ELR (cell line): ENCODE measurements at regions not wholly inside any gene's neighbourhood (a gene's known extent, or its start where the extent isn't known, plus 50 kb on each side); places are given as distances from the start of the nearest gene placed in this dataset.

Experiments used
- DNase-seq: peaks from one replicate; pipeline ENCODE4 v3.0.0-alpha.2; 2015; ENCODE audit warnings: low read depth

DNA sequence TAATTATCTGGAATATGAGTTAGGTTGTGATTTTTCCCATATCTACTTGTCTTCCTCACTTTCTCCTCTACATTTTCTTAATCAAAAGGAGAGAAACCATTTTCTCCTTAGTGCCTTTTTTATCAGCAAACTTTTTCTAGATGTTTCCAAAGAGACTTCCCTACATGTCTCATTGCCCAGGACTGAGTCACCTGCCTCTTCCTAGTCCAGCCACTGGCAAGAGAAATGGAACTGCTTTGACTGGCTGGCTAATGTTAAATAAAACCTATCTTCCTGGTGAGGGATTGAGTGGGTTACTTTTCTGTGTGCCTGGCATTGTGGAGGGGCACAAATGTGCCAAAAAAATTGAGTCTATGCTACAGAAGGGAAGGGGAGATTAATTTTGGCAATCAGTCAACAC is 52.1 kb upstream of the CD5L start:
- peak; percentile 4 for DNase-seq

DNA sequence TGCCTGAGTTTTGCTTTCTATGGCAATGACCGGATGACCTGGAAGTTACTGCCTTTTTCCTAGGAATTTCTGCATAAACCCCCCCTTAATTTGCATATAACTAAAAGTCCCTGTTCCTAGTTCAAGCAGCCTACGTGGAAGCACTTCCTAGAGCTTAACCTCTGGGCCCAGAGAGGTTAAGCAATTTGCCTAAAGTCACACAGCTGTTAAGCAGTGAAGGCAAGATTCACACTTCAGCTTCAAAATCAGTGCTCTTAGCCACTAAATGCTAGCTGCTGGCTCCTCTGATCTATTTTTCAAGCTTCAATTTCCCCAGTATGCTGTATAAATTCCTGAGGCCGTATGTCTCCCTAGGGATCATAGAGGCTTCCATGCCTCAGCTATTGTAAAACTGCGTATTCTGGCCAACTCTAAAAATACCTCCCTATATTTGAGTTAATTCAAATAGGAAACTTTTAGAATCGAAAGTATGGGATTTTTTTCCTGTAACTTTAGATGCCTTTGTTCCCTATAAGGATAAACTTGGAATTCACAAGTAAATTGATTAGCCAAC is 53.1 kb upstream of the CD5L start:
- no peak for DNase-seq

DNA sequence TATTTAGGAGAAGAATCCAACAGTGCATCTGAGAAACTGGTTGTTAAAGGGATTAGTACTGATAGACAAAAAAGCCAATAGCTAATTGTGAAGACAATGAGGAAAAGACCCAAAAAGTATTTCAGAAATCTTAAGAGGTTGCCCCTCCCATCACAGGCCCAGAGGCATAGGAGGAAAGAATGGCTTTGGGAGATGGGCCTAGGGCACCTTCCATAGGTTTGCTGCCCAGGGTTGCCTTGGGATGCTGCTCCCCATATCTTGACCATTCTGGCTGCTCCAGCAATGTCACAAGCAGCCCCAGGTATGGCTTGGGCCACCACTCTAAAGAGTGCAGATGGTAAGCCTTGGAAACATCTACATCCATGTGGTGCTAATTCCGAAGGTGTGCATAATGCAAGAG is 68.7 kb upstream of the CD5L start:
- DNase-seq: no peak

DNA sequence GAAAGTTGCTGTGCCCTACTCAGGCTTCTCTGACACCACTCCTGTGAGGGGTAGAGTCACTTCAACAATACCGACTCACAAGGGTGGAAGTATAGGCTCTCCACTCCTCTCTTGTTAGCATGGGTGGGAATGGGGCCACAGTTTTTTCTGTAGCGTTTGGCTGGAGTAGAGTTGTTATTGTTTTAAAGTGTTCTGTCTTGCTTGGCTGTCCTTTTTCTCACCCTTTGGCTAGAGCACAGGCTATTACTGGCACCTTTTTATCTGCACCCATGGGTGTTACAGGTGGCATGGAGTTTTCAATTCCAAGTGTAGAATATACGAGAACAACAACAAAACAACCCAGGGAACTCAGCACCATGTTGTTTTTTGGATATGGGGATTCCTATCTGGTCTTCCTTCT is 74.3 kb upstream of the CD5L start:
- no peak for DNase-seq

DNA sequence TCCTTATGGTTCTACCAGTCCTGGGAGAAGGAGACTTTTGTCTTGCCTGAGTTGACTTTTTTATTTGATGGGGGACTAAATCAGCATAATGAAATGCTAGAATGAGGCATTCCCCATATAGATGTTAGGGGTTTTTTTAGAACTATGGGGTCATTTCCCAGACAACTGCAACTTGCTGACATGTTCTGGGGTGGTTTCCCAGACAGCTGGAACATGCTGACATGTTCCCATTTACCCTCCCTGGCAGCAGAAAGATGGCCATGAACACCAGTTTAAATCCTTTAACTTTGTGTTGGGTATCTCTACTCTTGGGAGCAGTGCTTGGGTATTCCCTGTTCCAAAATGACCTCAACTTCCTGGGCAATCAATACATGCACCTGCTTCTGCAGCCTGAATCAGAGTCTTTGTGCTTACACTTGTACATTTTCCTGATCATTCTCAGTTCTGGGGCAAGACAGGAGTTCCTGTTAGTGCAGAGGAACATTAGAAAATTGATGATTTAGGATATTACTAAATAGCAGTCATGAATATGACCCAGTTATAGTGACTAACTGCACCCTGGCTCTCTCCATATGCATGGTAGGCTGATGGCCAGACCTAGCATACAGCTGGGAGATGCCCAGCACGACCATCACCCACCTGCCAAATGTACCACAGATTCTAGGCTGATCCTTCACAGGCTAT is 75.4 kb upstream of the CD5L start:
- DNase-seq: no peak

DNA sequence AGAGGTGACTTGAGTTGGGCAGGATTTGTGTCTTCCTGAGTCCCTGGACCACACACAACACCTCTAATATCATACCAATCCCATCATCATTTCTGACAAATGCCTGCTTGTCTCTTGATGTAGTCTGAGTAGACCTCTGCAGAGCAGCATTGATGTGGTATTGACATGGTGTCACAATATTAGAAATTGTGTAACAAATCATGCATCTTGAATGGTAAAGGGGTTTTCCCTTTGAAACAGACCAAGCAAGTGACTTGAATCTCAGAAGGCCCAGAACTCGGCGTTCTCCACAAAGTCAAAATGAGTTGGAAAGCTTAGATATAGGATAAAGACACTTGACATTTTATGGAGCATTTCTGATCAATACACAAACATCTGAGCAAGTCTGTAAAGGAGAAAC is 72.7 kb upstream of the KIRREL1 start:
- no peak for DNase-seq

DNA sequence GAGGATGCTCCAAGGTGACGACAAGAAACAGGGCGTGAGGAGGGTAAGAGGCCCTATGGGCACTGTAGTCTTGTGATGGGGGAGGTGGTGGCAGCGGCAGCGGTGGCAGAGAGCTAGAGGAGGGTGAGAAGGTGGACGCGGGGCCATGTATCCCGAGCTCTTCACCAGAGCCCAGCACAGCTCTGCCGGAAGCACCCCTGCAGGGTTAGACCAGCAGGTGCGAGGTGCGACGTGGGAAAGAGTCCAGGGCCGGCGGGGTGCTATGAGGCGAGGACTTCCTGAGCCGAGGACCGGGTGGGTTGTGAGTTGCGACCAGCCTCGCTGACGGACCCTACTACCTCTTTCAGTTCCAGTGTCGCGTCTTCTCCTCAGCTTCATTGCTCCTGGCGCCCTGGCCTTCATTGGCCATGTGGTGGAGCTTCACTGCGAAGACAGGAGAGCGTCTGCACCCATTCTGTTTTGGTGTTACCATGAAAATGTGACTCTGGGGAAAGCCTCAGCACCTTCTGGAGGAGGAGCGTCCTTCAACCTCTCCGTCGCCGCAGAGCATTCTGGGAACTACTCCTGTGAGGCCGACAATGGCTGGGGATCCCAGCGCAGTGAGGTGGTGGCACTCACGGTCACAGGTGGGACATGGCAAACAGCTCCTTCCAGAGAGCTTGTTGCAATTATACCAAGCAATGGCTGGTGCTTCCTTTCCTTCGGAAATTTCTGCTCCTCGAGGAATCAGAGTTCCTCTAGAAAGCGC is 67.9 kb upstream of the KIRREL1 start:
- DNase-seq: no peak

DNA sequence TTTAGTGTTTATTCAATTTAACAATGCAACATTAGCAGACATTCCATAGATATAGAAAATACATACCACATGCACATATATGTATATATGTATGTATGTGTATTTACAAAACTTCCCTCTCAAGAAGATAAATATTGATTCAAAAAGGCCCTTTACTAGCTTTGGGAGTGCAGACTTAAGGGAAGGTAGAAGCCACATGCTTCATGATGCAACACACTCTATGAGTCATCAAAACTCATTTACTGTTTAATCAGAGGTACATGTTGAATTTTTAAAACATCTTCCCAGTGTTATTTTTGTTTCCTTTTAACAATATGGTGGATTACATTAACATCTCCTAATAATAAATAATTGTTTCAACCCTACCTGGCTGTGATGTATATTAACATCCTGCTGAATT is 61.4 kb upstream of the KIRREL1 start:
- peak; percentile 54 for DNase-seq

DNA sequence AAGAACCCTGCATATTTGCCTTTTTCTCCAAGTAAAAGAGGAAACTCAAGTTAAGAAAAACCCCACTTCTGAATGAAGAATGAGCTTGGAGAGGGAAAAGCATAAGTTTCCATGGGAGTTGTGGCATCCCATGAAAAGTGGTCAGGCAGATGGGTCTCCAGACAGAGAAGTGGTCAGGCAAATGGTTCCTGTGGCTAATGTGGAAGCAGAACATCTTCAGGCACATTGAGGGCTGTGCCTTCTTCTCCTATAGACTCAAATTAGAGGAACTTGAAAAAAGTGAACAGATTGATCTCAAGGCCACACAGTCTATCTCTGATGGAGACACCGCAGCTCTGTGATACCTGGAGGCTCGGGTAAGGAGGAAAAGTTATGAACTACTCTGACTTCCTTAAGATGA is 55.7 kb upstream of the KIRREL1 start:
- DNase-seq: no peak

DNA sequence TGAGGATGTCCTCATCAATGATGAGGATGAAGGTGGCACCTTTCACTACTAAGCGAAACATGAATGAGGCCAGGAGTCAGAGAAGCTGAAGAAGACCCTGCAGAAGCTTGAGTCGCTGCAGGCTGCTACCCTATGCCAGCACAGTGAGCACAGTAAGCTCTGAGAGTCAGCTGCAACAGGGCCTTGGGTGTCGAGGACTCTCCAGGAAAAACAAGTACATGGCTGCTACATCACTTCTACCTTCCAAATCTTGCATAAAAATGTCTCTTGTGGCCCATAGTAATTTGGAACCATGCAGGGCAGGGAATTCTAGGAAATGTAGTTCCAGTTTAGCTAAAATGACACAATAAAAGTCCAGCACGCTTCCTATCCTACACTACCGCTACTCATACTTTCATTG is 51.5 kb upstream of the KIRREL1 start:
- DNase-seq: no peak
